Mucosa of descending colon (tissue), 3 donors: ENCODE measurements at regions not wholly inside any gene's neighbourhood (a gene's known extent, or its start where the extent isn't known, plus 50 kb on each side); places are given as distances from the start of the nearest gene placed in this dataset.

Experiments used
- ATAC-seq: fragments of 200-7000 bp; cut with Tn5 transposase; one replicate; pipeline ENCODE4 v1.9.1; 2020; ENCODE audit warnings: mild to moderate bottlenecking, moderate library complexity
- DNase-seq, 3 donors: peaks; one replicate each; pipeline ENCODE4 v3.0.0-alpha.2; 2020
- H3K36me3 ChIP-seq: fragments of 200-600 bp; one replicate; pipeline ENCODE4 v1.8.0; 2021; ENCODE audit warnings: low read depth, mild to moderate bottlenecking
- H3K4me1 ChIP-seq: fragments of 200-600 bp; one replicate; pipeline ENCODE4 v1.8.0; 2021; ENCODE audit warnings: low read depth, mild to moderate bottlenecking
- H3K4me3 ChIP-seq: fragments of 200-600 bp; one replicate; pipeline ENCODE4 v1.8.0; 2021; ENCODE audit warnings: mild to moderate bottlenecking
- H3K9me3 ChIP-seq: fragments of 200-600 bp; one replicate; pipeline ENCODE4 v1.8.0; 2021; ENCODE audit warnings: mild to moderate bottlenecking
- CTCF ChIP-seq: fragments of 200-600 bp; IDR thresholded peaks from one replicate; pipeline ENCODE4 v1.8.0; 2022; ENCODE audit warnings: antibody characterized with exemption, mild to moderate bottlenecking
- intact Hi-C, 2 donors: fragments of 100-400 bp; cut with DNase I in 1 of 2; cut with micrococcal nuclease in 1 of 2; formaldehyde crosslinking; loops; one replicate each; pipeline versions ENCODE4 v1.11.0 to v1.11.1; 2022; cut with DNase I, micrococcal nuclease
- donor health status: DM: no; HTN: no; CAD: no; lungs with moderate emphysema.
- donor health status: DM: no; HTN: no; CAD: no.
- donor health status: DM: no; HTN: yes; CAD: no.

- no peaks in the 10 kb centered on the region for H3K9me3 ChIP-seq
- no peak for DNase-seq
- intact Hi-C loops, result no loop called here
- no peaks in the 10 kb centered on the region for H3K36me3 ChIP-seq
- TF ChIP-seq CTCF, result no peak
- H3K4me1 ChIP-seq, result peaks cover 4% of the 10 kb centered on the region
- no peak for ATAC-seq
- no peak overlapping the region for H3K4me3 ChIP-seq
Observed at GRCh38 chr2:55107436-55107835, 57.2 kb upstream of the RTN4 start.

GRCh38 chr2:55106148-55106547 lies 55.9 kb upstream of the RTN4 start:
- ATAC-seq (no peak), DNase-seq (no peak)
- H3K36me3 ChIP-seq, result no peaks in the 10 kb centered on the region
- no peak overlapping the region for H3K4me3 ChIP-seq
- intact Hi-C loops, result no loop called here
- no peak for TF ChIP-seq CTCF
- H3K9me3 ChIP-seq, result no peaks in the 10 kb centered on the region
- H3K4me1 ChIP-seq, result no peaks in the 10 kb centered on the region

GRCh38 chr2:55105456-55105855 lies 55.2 kb upstream of the RTN4 start:
- no peak overlapping the region for H3K4me3 ChIP-seq
- ATAC-seq, result no peak
- no peaks in the 10 kb centered on the region for H3K4me1 ChIP-seq
- intact Hi-C loops, result no loop called here
- DNase-seq, result no peak
- no peaks in the 10 kb centered on the region for H3K9me3 ChIP-seq
- H3K36me3 ChIP-seq, result no peaks in the 10 kb centered on the region
- no peak for TF ChIP-seq CTCF

- Histone ChIP-seq H3K4me3 (no peak overlapping the region), H3K4me1 (no peaks in the 10 kb centered on the region), H3K36me3 (no peaks in the 10 kb centered on the region), H3K9me3 (no peaks in the 10 kb centered on the region)
- no peak for TF ChIP-seq CTCF
- DNase-seq (no peak), ATAC-seq (no peak)
- intact Hi-C loops, result no loop called here
Observed at GRCh38 chr2:55103046-55103445, 52.8 kb upstream of the RTN4 start.

- Histone ChIP-seq H3K4me1 (no peaks in the 10 kb centered on the region), H3K4me3 (no peak overlapping the region), H3K36me3 (no peaks in the 10 kb centered on the region), H3K9me3 (no peaks in the 10 kb centered on the region)
- ATAC-seq, result no peak
- intact Hi-C loops, result no loop called here
- TF ChIP-seq CTCF, result no peak
- DNase-seq, result no peak
Observed at GRCh38 chr2:55102056-55102812, 52.0 kb upstream of the RTN4 start.

GRCh38 chr2:55101466-55101865 lies 51.2 kb upstream of the RTN4 start:
- DNase-seq, result no peak
- no peak for TF ChIP-seq CTCF
- no peaks in the 10 kb centered on the region for H3K36me3 ChIP-seq
- intact Hi-C loops, result no loop called here
- ATAC-seq, result no peak
- no peak overlapping the region for H3K4me3 ChIP-seq
- H3K9me3 ChIP-seq, result no peaks in the 10 kb centered on the region
- no peaks in the 10 kb centered on the region for H3K4me1 ChIP-seq
